ENCODE measurements at regions not wholly inside any gene's neighbourhood (a gene's known extent, or its start where the extent isn't known, plus 50 kb on each side); places are given as distances from the start of the nearest gene placed in this dataset.
A peak's percentile ranks its signal among the peaks of the same experiment; 100 is the strongest.

DNA sequence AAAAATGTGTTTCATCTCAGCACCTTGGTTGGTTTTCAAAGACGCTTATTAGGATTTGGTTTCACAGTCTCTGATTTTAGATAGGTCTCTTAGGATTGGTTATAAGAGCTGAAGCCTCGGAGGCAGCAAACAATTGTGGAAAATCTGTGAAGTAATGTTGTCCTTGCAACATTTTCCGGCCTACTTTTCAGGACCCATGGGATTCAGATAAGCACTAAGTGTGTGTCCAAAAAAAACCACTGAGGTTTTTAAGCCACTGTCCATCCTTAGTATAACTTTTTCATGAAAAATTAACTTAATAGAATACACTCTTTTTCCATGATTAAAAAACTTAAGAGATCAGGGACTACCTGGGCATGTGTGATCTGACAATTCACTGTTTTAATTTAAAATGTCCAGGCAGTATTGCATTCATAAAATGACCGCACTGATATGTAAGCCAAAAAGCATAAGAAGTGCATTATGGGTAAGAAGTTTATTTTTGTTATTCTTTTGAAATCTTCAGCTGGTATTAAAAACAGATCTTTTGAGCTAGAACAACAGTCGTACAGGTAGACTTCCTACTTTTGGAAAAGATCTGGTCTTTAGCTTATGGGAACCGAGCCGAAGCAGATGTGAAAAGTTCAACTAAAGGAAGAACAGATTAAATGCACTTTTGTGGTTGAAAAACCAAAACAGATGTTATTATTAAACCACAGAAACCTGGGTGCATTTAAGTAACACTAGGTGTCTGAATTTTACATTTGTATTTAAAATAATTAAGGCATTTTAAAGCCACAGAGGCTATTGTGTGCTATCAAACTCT is 479.4 kb upstream of the ZEB2 start:
- Histone ChIP-seq H3K4me3 (no peak overlapping the region), H3K9me3 (no peaks in the 10 kb centered on the region), H3K27me3 (no peaks in the 10 kb centered on the region), H3K36me3 (no peaks in the 10 kb centered on the region), H3K27ac (peak overlapping the region; percentile 55 to 56), H3K4me1 (no peaks in the 10 kb centered on the region)
- TF ChIP-seq POLR2A (IDR thresholded peaks at IDR 0.05): no peak
- TF ChIP-seq, protein P1, sequence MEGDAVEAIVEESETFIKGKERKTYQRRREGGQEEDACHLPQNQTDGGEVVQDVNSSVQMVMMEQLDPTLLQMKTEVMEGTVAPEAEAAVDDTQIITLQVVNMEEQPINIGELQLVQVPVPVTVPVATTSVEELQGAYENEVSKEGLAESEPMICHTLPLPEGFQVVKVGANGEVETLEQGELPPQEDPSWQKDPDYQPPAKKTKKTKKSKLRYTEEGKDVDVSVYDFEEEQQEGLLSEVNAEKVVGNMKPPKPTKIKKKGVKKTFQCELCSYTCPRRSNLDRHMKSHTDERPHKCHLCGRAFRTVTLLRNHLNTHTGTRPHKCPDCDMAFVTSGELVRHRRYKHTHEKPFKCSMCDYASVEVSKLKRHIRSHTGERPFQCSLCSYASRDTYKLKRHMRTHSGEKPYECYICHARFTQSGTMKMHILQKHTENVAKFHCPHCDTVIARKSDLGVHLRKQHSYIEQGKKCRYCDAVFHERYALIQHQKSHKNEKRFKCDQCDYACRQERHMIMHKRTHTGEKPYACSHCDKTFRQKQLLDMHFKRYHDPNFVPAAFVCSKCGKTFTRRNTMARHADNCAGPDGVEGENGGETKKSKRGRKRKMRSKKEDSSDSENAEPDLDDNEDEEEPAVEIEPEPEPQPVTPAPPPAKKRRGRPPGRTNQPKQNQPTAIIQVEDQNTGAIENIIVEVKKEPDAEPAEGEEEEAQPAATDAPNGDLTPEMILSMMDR (IDR thresholded peaks at IDR 0.05): no peak
- DNase-seq: peak; percentile 22 to 47
- intact Hi-C loops (cut with DNase I; ENCODE audit: low total_unique reads): no loop called here

- no peak for TF ChIP-seq POLR2A (IDR thresholded peaks at IDR 0.05)
- TF ChIP-seq, protein P1 (IDR thresholded peaks at IDR 0.05): no peak
- no peak overlapping the region for H3K4me3 ChIP-seq
- intact Hi-C loops (cut with DNase I; ENCODE audit: low total_unique reads): no loop called here
- no peaks in the 10 kb centered on the region for H3K27me3 ChIP-seq
- no peaks in the 10 kb centered on the region for H3K36me3 ChIP-seq
- DNase-seq: no peak
- H3K9me3 ChIP-seq: no peaks in the 10 kb centered on the region
- no peaks in the 10 kb centered on the region for H3K4me1 ChIP-seq
- H3K27ac ChIP-seq: peak overlapping the region; percentile 55 to 56
These were observed 478.5 kb upstream of the ZEB2 start for GRCh38 chr2:144998435-144998834.

DNA sequence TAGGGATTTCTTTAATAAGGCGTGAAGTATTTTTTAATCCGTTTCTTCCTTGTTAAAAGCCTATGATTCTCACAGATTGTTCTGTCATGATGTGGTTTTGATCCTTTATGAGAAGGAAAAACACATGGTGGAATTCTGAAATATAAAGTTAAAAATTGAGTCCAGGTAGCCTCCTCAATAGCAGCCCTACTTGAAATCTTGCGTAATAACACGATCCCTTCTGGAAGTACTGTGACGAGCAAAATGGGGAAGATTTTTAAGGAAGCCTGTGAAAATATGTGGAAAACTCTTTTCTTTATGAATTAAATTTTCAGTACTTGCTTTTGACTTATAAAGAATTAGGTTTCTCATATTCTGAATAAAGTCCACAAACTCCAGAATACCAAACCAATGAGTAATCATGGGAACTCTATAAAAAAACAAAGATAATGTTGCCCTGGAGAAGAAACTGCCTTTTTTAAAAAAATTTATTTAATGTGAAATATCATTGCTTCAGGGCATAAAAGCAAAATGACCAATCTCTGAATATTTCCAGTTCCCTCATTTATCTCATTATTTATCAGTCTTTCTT is 476.4 kb upstream of the ZEB2 start:
- no peak overlapping the region for H3K4me3 ChIP-seq
- H3K9me3 ChIP-seq: no peaks in the 10 kb centered on the region
- intact Hi-C loops (cut with DNase I; ENCODE audit: low total_unique reads): no loop called here
- TF ChIP-seq, protein P1 (IDR thresholded peaks at IDR 0.05): no peak
- no peak for TF ChIP-seq POLR2A (IDR thresholded peaks at IDR 0.05)
- H3K36me3 ChIP-seq: no peaks in the 10 kb centered on the region
- no peaks in the 10 kb centered on the region for H3K4me1 ChIP-seq
- DNase-seq: no peak
- no peaks in the 10 kb centered on the region for H3K27me3 ChIP-seq
- H3K27ac ChIP-seq: peak overlapping the region; percentile 68 to 71

- TF ChIP-seq, protein P1 (IDR thresholded peaks at IDR 0.05): no peak
- TF ChIP-seq POLR2A (IDR thresholded peaks at IDR 0.05): no peak
These were observed 475.6 kb upstream of the ZEB2 start for GRCh38 chr2:144995482-144995881.

GRCh38 chr2:144990661-144991060 is 470.7 kb upstream of the ZEB2 start:
- DNase-seq: no peak
- no peaks in the 10 kb centered on the region for H3K27me3 ChIP-seq
- H3K27ac ChIP-seq: no peak overlapping the region
- H3K4me1 ChIP-seq: no peaks in the 10 kb centered on the region
- H3K36me3 ChIP-seq: no peaks in the 10 kb centered on the region
- no peaks in the 10 kb centered on the region for H3K9me3 ChIP-seq
- no peak overlapping the region for H3K4me3 ChIP-seq
- TF ChIP-seq POLR2A (IDR thresholded peaks at IDR 0.05): no peak
- TF ChIP-seq, protein P1 (IDR thresholded peaks at IDR 0.05): no peak
- intact Hi-C loops (cut with DNase I; ENCODE audit: low total_unique reads): no loop called here

More at GRCh38 chr2:144995482-144995881, 475.6 kb upstream of the ZEB2 start:
- Histone ChIP-seq H3K27ac (peak overlapping the region; percentile 68 to 71), H3K9me3 (no peaks in the 10 kb centered on the region), H3K4me3 (no peak overlapping the region), H3K4me1 (no peaks in the 10 kb centered on the region), H3K36me3 (no peaks in the 10 kb centered on the region), H3K27me3 (no peaks in the 10 kb centered on the region)
- intact Hi-C loops (cut with DNase I; ENCODE audit: low total_unique reads): no loop called here
- no peak for DNase-seq

Data from uterus (tissue), 3 donors.